ENCODE measurements at regions not wholly inside any gene's neighbourhood (a gene's known extent, or its start where the extent isn't known, plus 50 kb on each side); places are given as distances from the start of the nearest gene placed in this dataset.

DNA sequence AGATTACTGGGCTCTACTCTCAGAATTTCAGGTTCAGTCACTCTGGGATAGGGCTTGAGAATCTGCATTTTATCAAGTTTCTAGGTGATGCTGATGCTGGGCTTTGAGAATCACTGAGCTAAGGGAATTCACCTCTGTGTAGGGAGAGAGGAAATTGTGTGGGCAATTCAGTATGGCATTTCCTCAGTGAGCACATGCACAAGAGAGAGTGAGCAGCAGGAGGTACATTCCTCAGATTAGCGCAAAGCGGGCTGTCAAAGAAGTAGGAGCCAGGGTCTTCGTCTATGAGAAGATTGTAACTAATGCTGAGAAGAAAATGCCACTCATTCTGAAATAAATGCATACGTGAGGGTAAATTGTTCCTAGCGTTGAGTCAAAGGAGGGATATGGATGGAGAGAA is 175.9 kb downstream of the KIF4B start:
- TF ChIP-seq POLR2AphosphoS5 (IDR thresholded peaks at IDR 0.05; ENCODE audit: low read depth, low read length) = no peak
- no peak for TF ChIP-seq POLR2A (IDR thresholded peaks at IDR 0.05; ENCODE audit: low read depth, low read length)

Measured in GM12892 (cell line).